DMS 273 (cell line): ENCODE measurements at regions not wholly inside any gene's neighbourhood (a gene's known extent, or its start where the extent isn't known, plus 50 kb on each side); places are given as distances from the start of the nearest gene placed in this dataset.
A peak's percentile ranks its signal among the peaks of the same experiment; 100 is the strongest.
"Not testable (repeated sequence)": the region's sequence is repeated elsewhere in the genome, so short reads cannot be mapped to it uniquely, and the experiment has no call there.

Source experiments
- DNase-seq: peaks from one replicate; lab custom pipeline; 2025; ENCODE audit not compliant: unreplicated experiment; lab: John Stamatoyannopoulos, UW

DNA sequence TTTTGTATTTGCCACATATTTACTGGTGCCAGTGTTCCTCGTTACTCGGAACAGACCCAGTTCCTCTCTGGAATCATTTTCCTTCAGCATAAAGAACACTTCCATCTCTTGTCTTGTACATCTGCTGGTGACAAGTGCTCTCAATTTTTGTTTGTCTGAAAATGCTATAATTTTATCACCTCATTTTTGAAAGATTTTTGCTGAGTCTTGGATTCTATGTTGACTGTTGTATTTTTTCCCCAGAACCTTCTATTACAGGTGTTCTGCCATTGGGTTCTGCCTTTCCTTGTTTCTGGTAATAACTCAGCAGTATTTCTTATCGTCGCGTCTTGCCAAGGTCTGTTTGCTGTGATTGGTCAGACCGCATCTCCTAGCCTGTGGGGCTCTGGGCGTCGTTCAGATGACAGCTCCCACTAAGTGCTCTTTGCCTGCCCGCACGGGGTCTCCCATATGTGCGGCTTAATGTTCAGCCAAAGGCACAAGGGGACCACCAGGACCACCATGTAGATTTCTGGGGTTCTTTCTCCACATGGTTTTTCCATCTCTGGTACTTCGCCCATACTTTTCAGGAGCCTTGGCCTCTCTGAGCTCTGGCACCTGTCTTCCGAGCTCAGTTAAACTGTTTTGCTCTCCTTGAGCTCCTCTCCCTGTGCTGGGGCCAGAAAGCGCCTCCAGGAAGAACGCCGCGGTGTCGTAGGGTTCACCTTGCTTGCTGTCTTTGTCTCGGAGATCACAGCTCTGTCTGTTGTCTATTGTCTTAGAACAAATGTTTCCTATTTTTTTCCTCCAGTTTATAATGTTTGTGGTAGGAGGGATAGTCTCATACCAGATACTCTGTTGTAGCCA, 80.0 kb downstream of the METRNL start:
- DNase-seq: no peak

DNA sequence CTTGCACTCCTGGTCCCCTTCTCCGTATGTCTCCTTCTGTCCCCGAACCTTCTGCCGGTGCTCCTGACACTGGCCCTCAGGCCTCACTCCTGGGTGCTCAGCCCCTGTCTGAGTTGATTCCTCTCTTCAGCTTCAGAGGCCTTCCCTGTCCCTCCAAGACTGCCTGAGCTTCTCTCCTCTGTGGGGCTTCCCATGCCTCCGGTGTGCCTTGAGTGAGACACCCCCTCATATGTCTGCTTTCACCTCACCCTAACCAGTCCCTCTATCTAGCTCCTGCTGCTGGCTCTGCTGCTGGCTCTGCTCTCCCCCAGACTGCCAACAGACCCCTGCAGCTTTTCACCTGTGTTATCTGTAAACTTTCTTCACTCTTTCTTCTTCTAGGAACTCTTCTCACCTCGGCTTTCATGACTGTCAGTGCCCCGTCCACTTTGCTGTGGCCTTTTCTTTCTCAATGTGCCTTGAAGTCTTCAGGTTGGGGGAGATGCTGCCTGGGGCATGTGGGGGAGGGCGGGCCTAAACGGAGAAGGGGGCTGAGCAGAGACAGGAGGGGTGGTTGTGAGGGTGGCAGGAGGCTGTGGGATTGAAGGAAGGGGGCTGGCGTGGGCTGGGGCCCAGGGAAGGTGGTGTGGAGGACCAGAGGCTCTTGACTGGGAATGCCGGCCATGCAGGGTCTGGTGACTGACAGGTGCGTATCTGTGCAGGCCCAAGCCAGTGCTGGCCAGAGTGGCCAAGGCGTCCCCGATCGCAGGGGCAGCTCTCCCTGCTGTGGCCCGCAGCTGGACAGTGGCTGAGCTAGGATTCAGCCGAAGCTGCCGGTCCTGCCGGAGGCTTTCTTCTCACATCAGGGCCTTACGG, 81.3 kb downstream of the METRNL start:
- no peak for DNase-seq

DNA sequence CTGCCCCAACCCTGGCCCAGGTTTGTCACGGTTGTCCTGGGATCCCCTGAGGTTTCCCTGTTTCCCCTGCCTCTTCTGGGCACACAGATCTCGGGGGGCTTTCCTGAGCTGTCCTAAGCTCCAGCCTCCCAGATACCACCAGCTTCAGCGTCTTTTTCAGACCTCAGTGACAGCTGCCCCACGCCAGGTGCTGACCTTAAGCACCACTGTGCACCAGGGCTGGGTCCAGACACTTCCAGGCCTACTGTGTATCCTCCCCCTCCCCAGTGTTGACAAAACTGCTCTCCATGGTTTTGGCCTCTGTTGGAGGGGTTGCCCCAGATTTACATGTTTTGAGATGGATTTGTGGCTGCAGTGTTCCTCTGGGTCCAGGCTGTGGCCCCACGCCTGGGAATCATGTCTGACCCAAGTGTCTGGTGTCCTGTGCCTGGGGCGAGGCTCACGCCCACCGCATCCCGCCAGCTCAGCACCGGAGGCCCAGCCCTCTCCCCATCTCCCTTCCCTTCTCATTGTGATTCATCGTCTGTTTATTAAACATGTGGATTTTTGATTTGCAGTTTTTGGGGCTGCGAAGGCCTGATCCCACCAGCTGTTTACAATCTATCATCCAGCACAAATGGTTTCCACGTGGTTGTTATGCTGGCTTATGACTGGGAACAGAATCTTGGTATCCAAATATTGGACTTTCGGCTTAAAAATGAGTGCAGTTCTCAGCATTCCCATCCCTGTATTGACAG, 82.1 kb downstream of the METRNL start:
- DNase-seq: no peak

DNA sequence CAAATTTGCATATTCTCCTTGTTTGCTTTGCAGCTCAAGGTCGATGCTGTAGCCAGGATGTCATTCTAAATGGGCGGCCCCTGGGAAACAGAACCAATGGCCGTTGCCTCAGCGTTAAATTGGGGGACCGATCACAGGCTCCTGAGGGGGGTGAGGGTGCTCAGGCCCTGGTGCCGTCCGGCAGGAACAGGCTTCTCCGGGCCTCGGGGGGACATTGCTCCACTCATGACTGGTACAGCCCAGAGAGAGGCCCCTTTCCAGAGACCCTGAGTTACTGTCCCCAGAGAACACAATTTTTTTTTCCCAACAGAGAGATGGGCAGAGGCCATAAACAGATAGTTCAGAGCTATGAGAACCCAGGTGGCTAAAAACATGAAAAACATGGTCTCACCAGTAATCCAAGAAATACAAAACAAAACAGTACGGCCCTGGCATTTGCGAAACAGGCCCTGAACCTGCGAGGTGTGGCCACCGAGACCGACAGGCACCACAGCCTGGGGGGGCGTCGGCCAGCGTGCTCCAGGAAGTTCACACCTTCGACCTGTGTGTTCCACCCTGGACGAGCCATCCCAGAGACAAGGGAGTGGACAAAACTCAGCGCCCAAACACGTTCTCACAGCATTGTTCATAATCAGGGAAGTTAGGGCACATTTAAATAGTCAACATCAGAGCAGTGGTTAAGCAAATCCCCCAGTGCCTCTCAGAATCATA, 82.8 kb downstream of the METRNL start:
- no peak for DNase-seq

DNA sequence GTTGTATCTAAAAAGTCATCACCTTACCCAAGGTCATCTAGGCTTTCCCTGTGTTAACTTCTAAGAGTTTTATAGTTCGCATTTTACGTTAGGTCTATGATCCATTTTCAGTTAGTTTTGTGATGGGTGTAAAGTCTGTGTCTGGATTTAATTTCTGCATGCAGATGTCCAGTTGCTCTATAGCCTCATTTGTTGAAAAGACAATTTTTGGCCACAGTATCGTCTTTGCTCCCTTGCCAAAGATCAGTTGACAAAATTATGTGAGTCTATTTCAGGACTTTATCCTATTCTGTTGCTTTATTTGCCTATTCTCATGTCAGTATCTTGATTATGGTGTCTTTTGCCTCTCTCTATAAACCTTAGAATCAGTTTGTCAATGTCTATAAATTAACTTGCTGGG, 85.1 kb downstream of the METRNL start:
- no peak for DNase-seq

DNA sequence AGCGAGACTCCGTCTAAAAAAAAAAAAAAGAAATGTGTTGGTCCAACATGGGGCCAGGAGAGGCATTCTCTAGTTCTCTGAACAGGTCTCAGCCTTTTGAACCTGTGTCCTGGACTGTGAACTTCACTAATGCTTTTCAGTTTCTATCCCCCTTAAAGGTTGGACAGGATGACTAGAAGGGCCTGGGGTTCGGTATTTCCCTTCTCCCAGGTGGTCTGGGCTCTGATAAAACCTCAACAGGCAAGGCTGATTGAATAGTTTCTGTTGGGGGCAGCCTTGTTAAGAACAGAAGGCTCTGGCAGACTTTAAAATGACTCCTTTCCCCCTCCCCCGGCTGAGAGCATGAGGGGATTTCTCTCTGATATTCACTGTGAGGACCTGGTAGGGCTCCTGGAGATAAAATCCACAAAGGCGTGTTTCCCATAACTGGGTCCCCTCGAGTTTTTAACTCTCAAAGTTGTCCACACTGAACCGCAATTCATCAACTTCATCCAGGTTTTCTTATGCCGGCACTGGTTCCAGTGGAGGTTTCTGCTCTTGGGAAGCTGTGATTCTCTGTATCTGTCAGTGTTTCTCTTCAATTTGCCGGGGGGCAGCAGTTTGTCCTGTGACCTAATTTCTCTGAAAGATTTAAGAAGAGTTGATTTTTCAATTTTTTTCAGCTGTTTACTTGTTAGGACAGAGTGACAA, 91.3 kb downstream of the METRNL start:
- no peak for DNase-seq

DNA sequence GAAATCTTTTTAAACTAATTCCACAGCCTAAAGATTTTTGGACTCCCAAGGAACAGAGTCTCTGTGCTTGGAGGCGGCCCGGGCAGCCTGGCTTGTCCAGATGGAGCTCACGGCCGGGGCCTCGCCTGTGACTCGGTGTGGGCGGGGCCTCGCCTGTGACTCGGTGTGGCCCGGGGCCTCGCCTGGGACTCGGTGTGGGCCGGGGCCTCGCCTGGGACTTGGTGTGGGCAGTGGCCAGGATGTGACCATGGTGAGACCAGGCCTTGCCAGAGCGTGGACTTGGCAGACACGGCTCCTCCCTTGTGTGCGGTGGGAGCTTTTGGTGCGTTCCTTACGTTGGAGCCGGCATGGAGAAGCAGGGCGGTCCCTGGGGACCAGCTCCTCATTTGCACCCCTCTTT, 92.3 kb downstream of the METRNL start:
- peak; percentile 78 for DNase-seq

DNA sequence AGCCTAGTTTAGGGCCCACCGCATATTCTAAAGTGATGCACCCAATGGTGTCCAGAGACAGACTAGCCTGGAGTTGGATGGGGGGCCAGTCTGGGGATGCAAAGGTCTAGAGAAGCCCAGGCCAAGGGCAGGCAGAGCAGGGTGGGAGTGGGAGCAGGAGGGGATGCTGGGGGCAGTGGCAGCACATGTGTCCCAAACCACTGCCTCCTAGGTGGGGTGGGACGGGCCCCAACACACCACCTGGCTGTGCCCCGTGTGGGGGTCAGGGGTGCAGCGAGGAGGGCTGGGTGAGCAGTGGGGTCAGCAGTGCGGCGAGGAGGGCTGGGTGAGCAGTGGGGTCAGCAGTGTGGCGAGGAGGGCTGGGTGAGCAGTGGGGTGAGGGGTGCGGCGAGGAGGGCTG, 92.7 kb downstream of the METRNL start:
- DNase-seq: not testable (repeated sequence)

DNA sequence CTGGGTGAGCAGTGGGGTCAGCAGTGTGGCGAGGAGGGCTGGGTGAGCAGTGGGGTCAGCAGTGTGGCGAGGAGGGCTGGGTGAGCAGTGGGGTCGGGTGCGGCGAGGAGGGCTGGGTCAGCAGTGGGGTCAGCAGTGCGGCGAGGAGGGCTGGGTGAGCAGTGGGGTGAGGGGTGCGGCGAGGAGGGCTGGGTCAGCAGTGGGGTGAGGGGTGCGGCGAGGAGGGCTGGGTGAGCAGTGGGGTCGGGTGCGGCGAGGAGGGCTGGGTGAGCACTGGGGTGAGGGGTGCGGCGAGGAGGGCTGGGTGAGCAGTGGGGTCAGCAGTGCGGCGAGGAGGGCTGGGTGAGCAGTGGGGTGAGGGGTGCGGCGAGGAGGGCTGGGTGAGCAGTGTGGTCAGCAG, 93.2 kb downstream of the METRNL start:
- DNase-seq: not testable (repeated sequence)

DNA sequence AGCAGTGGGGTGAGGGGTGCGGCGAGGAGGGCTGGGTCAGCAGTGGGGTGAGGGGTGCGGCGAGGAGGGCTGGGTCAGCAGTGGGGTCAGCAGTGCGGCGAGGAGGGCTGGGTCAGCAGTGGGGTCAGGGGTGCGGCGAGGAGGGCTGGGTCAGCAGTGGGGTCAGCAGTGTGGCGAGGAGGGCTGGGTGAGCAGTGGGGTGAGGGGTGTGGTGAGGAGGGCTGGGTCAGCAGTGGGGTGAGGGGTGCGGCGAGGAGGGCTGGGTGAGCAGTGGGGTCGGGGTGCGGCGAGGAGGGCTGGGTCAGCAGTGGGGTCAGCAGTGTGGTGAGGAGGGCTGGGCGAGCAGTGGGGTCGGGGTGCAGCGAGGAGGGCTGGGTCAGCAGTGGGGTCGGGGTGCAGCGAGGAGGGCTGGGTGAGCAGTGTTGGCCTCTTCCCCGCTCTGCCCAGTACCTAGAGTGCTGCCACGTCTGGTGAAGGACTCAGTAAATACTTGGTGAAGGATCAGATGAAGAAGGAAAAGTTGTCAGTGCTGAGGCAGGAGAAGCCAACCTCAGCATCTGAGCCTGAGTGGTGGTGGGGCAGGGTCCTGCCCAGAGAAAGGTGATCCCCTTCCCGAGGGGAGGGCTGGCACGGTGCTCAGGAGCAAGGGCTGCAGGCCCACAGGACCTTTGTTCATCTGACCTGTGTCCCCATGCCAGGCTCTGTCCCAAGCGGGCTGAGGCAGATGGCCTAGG, 93.9 kb downstream of the METRNL start:
- not testable (repeated sequence) for DNase-seq

DNA sequence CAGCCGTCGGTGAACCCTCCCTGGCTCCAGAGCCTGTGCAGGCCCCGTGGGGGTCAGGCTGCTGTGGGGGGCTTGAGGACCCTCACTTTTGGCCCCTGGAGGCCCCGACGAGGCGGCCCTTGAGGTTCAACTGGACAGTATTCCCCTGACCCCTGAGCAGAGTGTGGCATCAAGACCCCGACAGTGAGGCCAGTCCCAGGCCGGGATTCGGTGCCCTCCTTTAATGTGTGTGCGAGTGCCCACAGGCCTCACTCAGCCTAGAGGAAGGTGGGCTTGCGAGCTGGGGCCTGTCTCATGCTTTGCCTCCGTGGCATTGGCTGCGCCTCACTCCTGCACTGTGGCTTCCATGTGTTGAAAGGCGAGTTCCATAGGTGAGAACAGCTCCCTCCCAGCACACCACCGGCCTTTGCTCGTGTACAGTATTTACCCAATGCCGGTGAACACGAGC, 94.5 kb downstream of the METRNL start:
- no peak for DNase-seq

DNA sequence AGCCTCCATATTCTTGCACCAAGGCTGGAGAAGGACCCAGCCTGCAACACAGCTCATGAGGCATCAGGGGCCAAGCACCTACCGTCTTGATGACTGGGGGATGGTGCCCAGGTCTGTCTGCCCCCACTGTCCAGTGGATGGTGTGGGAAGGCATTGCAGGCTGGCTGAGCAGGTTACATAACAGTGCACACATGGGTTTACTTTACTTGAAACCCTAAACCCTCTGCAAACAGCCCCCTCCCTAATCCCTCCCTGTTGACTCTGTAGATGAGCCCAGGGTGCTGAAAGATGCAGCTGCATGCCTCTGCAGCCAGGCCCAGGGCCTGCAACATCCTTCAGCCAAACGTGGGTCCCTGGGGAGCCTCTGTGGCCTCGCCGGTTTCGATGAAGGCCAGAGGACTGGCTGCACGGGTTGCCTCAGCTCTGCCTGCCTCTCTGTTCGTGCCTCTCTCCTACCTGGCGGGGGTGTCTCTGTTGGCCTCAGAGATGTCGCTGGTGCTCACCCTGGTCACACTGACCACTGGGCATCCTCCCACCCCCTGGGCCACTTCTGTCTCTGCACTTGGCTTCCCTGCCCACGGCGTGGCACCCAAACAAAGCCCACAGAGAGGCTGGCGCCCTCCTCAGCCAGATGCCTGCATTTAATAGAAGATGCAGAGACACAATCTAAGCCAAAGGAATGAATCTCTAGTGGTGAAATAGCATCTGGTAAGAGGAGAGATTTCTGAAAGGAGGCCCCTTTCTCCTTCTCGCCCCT, 95.1 kb downstream of the METRNL start:
- peak; percentile 42 for DNase-seq

DNA sequence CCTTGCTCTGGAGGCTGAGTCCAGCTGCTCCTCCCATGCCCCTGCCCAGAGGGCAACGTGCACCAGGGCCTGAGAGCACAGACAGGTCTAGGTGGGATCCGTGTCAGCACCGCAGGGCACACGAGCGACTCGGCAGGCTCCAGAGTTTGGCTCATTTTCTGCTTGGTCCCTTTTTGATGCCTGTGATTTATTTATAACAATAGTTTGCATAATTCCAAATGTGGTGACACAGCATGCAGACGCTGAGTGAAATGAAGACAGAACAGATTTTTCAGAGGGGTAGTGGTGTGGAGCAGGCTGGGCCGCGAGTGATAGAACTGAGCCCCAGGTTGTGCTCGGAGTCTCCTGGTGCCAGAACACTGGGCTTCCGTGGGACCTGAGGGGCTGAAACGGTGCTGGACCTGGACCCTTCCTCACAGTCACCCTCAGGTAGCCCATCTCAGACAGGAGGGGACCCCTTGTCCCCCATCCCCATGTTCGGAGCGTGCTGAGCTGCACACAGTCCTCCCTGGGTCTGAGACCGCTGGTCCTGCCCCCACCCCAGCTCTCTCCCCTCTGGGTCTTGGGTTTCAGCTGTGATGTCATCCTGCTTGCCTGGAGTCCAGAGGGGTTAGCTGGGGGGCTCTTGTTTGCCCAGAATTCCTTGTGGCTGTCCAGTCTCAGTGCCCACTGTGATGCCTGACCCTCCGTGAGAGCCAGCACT, 95.9 kb downstream of the METRNL start:
- no peak for DNase-seq

DNA sequence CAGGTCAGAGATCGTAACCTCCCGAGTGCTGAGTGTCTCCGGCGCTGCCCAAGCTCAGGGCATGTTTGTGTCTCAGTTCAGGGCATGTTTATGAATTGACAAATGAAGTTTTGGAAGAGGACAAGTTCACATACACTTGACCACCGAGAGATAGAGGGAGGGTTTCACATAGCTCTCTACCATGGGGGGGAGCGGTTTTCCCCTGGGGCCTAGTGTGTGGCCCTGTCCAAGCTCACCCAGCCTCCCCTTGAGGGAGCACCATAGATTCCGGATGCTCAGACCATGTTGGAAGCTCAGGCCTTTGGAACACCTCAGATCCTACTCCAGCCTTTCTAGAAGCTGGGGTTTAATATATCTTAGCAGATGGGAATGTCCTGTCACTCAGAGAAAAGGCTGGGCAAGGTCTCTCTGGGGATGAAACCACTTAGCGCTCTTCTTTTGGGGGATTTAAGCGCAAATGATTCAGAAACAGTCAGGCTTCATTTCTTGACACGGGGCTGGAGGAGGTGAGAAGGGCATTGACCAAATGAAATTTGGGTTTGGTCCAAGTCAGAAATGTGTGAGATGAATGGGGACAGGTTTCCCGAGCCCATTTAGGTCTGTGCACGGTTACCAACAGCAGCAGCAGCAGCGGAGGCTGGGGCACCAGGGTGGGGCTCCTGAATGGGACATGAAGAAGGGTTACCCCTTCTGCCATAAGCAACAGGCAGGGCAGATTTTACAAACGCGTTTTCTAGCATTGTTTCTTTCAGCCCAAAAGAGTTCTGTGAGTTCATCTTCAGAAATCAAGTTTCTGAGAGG, 96.6 kb downstream of the METRNL start:
- no peak for DNase-seq

DNA sequence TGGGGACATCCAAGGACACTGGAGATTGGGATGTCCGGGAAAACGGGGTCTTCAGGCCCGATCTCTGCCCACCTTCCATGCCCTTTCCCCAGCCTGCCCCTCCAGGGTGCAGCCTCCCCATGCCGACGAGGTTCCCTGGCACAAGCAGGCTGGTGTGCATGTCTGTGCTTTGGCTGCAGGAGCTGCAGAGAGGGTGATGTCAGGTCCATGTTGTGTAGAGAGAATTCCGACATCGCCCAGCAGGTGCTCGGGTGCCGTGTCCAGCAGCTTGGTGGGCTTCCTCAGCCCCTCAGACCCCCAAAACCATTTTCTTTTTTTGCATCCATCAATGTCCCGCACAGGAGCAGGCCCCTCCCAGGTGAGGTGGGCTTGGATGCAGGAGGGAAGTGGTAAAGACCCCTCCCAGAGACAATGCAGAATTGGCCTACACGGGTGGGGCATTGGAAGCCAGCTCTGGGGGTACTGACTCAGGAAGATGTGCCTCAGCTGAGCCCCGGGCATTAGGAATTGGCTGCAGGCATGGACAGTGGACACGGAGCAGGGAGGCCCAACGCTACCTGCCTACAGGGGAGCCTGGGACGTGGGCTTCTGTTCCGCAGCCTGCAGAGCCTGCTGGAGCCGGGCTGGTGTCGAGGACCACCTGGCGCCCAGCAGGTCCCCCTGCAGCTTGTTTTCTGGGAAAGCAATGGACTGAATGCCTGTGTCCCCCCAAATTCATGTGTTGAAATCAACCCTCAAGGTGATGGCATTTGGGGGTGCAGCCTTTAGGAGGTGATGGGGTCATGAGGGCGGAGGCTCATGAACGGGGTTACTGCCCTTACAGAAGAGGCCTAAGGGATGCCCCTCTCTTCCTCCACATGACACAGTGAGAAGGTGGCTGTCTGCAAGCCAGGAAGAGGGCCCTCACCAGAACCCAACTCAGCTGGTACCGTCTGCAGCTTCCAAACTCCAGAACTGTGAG, 97.5 kb downstream of the METRNL start:
- DNase-seq: no peak
